Spleen (tissue), 11 donors: ENCODE measurements at regions not wholly inside any gene's neighbourhood (a gene's known extent, or its start where the extent isn't known, plus 50 kb on each side); places are given as distances from the start of the nearest gene placed in this dataset.

Experiments
- DNase-seq: peaks from one replicate; pipeline ENCODE4 v3.0.0-alpha.2; 2020
- H3K27ac ChIP-seq, 8 donors: fragments of 200-600 bp; sonication (generic) in 7 of 8; 1 replicate in 4 of 8; 2 replicates in 4 of 8; pipeline versions ENCODE4 v1.5.0 to v1.8.0; 2016 to 2021; ENCODE audit warnings: inconsistent platforms in 4 of 8, mild to moderate bottlenecking in 4 of 8, moderate library complexity in 1 of 8
- H3K27me3 ChIP-seq, 7 donors: fragments of 200-600 bp; sonication (generic) in 6 of 7; replicated peaks in 1 of 7; 1 replicate in 4 of 7; 2 replicates in 3 of 7; pipeline versions ENCODE4 v1.5.0 to v1.8.0; 2016 to 2021; ENCODE audit warnings: inconsistent platforms in 3 of 7, mild to moderate bottlenecking in 1 of 7
- H3K36me3 ChIP-seq, 6 donors: fragments of 200-600 bp; sonication (generic) in 5 of 6; 1 replicate in 4 of 6; 2 replicates in 2 of 6; pipeline versions ENCODE4 v1.5.0 to v1.8.0; 2016 to 2021; ENCODE audit warnings: inconsistent platforms in 2 of 6
- H3K4me1 ChIP-seq, 6 donors: fragments of 200-600 bp; sonication (generic) in 5 of 6; 1 replicate in 3 of 6; 2 replicates in 3 of 6; pipeline versions ENCODE4 v1.5.0 to v1.8.0; 2016 to 2021; ENCODE audit warnings: inconsistent platforms in 3 of 6
- H3K4me3 ChIP-seq, 8 donors: fragments of 200-600 bp; sonication (generic) in 7 of 8; 1 replicate in 4 of 8; 2 replicates in 4 of 8; pipeline versions ENCODE4 v1.5.0 to v1.8.0; 2016 to 2021; ENCODE audit warnings: inconsistent platforms in 4 of 8, mild to moderate bottlenecking in 4 of 8, moderate library complexity in 2 of 8
- H3K9me3 ChIP-seq, 8 donors: fragments of 200-600 bp; sonication (generic) in 7 of 8; 1 replicate in 4 of 8; 2 replicates in 4 of 8; pipeline versions ENCODE4 v1.5.0 to v1.8.0; 2016 to 2021; ENCODE audit warnings: inconsistent platforms in 4 of 8
- CTCF ChIP-seq, 11 experiments: fragments of 200-600 bp in 7 of 11; fragments of 450-650 bp in 4 of 11; sonication (generic) in 4 of 11; IDR thresholded peaks in 8 of 11; conservative IDR thresholded peaks in 3 of 11; 1 replicate in 7 of 11; 2 replicates in 4 of 11; pipeline versions ENCODE4 v1.4.0 to v1.8.0; 2016 to 2021; ENCODE audit warnings: antibody characterized with exemption in 11 of 11, inconsistent platforms in 4 of 11, mild to moderate bottlenecking in 1 of 11
- POLR2A ChIP-seq, 3 donors: fragments of 450-650 bp; IDR thresholded peaks; one replicate each; pipeline ENCODE4 v1.5.1; 2017; ENCODE audit warnings: antibody characterized with exemption in 3 of 3, mild to moderate bottlenecking in 1 of 3
- POLR2AphosphoS5 ChIP-seq, 3 donors: sonication (generic); formaldehyde crosslinking; IDR thresholded peaks; one replicate each; pipeline ENCODE4 v1.5.1; 2017; ENCODE audit warnings: antibody characterized with exemption in 3 of 3
- WGBS, 5 donors: extraction: QIAGEN DNeasy Blood & Tissue Kit in 3 of 5; methylation state at CpG; one replicate each; pipeline versions ENCODE4 v1.1.5 to v1.1.7; 2013 to 2018; 5-methylcytosine and 5-hydroxymethylcytosine counted together
- intact Hi-C: fragments of 100-400 bp; cut with DNase I; formaldehyde crosslinking; loops from one replicate; pipeline ENCODE4 v1.15.0; 2023; ENCODE audit warnings: low total_unique reads
- donor health status: healthy with polysubstance abuse.
- donor health status: DM: no; HTN: no; CAD: no; lungs with moderate emphysema.
- donor health status: DM: no; HTN: no; CAD: no.
- donor health status: Bipolar disorder and iron deficiency.
- donor health status: healthy.
- donor health status: DM: no; HTN: no; CAD: no.
- donor health status: DM: yes; HTN: yes; CAD: no.

DNA sequence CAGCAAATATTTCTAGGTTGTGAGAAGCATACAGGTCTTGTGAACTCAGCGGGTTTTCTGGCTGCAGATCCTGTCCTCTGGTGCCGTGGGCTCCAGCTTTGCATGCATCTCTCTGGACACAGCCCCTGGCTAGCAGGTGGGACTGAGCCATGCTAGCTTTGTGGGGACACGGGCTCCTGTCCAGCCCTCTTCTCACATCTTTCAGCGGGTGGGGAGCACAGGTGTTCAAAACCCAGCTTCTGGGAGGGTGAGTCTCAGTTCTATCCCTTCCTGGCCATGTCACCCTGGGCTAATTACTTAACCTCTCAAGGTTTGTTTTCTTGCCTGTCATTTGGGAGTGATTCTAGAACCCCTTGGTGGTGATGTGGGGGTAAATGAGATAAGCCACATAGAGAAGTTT lies 162.3 kb downstream of the ICE1 start:
- Histone ChIP-seq H3K4me1 (no peaks in the 10 kb centered on the region), H3K36me3 (no peaks in the 10 kb centered on the region), H3K27ac (no peak overlapping the region), H3K27me3 (no peaks in the 10 kb centered on the region), H3K9me3 (no peaks in the 10 kb centered on the region), H3K4me3 (no peak overlapping the region)
- WGBS, 5 donors: 72 to 92% (median 80%) methylated on average over 4 of the region's 4 CpGs
- TF ChIP-seq CTCF (IDR thresholded peaks at IDR 0.05 in 8 of 11, conservative IDR thresholded peaks at IDR 0.05 in 3 of 11) (no peak), POLR2AphosphoS5 (IDR thresholded peaks at IDR 0.05) (no peak), POLR2A (IDR thresholded peaks at IDR 0.05) (no peak)
- intact Hi-C loops: no loop called here
- DNase-seq: no peak

DNA sequence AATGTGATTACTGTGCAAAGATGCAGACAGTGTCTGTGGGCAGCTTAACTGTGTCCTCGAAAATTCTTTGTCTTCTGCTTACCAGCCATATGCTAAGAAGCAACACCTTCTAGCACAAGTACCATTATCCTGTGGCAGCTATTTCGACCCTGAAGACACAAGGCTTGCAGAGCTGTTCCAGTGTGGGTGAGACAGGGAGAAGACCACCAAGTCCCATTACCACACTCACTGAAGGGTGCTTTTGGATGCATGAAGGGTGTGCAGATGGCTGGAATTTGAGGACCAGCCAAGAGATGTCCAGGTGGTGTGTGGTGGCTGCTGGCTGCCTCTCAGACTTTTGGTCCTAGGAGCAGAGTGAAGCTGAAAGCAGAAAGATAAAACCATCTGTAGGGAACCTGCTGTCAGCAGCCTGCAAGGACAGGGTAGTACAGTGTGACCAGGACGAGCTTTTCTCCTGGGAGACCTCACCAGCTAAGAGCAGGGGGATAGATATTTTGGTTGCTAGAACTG lies 161.8 kb downstream of the ICE1 start:
- H3K27me3 ChIP-seq: no peaks in the 10 kb centered on the region
- 59 to 76% (median 71%) methylated on average over 3 of the region's 3 CpGs for WGBS, 5 donors
- H3K4me1 ChIP-seq: no peaks in the 10 kb centered on the region
- intact Hi-C loops: no loop called here
- no peak for DNase-seq
- no peak for TF ChIP-seq POLR2AphosphoS5 (IDR thresholded peaks at IDR 0.05)
- no peak for TF ChIP-seq CTCF (IDR thresholded peaks at IDR 0.05 in 8 of 11, conservative IDR thresholded peaks at IDR 0.05 in 3 of 11)
- no peak for TF ChIP-seq POLR2A (IDR thresholded peaks at IDR 0.05)
- no peaks in the 10 kb centered on the region for H3K36me3 ChIP-seq
- H3K9me3 ChIP-seq: no peaks in the 10 kb centered on the region
- no peak overlapping the region for H3K27ac ChIP-seq
- H3K4me3 ChIP-seq: no peak overlapping the region

- Histone ChIP-seq H3K27ac (no peak overlapping the region), H3K4me1 (no peaks in the 10 kb centered on the region), H3K4me3 (no peak overlapping the region), H3K27me3 (no peaks in the 10 kb centered on the region), H3K9me3 (no peaks in the 10 kb centered on the region), H3K36me3 (no peaks in the 10 kb centered on the region)
- 79 to 91% (median 84%) methylated on average over 5 of the region's 5 CpGs for WGBS, 5 donors
- TF ChIP-seq CTCF (IDR thresholded peaks at IDR 0.05 in 8 of 11, conservative IDR thresholded peaks at IDR 0.05 in 3 of 11): no peak
- no peak for TF ChIP-seq POLR2AphosphoS5 (IDR thresholded peaks at IDR 0.05)
- no peak for TF ChIP-seq POLR2A (IDR thresholded peaks at IDR 0.05)
- intact Hi-C loops: no loop called here
- DNase-seq: no peak
Measured at GRCh38 chr5:5583832-5584231, 161.4 kb downstream of the ICE1 start.

GRCh38 chr5:5583023-5583765 lies 160.7 kb downstream of the ICE1 start:
- no peaks in the 10 kb centered on the region for H3K4me1 ChIP-seq
- TF ChIP-seq POLR2AphosphoS5 (IDR thresholded peaks at IDR 0.05) (no peak), POLR2A (IDR thresholded peaks at IDR 0.05) (no peak), CTCF (IDR thresholded peaks at IDR 0.05 in 8 of 11, conservative IDR thresholded peaks at IDR 0.05 in 3 of 11) (no peak)
- 79 to 91% (median 84%) methylated on average over 5 of the region's 5 CpGs for WGBS, 5 donors
- no peaks in the 10 kb centered on the region for H3K27me3 ChIP-seq
- H3K9me3 ChIP-seq: no peaks in the 10 kb centered on the region
- no peak for DNase-seq
- intact Hi-C loops: no loop called here
- no peaks in the 10 kb centered on the region for H3K36me3 ChIP-seq
- no peak overlapping the region for H3K4me3 ChIP-seq
- no peak overlapping the region for H3K27ac ChIP-seq
